Neural progenitor cell (in vitro differentiated cells): ENCODE measurements at regions not wholly inside any gene's neighbourhood (a gene's known extent, or its start where the extent isn't known, plus 50 kb on each side); places are given as distances from the start of the nearest gene placed in this dataset.

Experiments
- CTCF ChIP-seq: fragments of 200-600 bp; sonication (generic); IDR thresholded peaks from 2 replicates; pipeline ENCODE4 v1.5.1; 2017; ENCODE audit warnings: antibody characterized with exemption, mild to moderate bottlenecking
- EZH2 ChIP-seq: fragments of 200-600 bp; sonication (generic); IDR thresholded peaks from 2 replicates; pipeline ENCODE4 v1.6.1; 2017; ENCODE audit warnings: antibody characterized with exemption, mild to moderate bottlenecking, moderate library complexity
- EZH2phosphoT487 ChIP-seq: fragments of 200-600 bp; sonication (generic); IDR thresholded peaks from 2 replicates; pipeline ENCODE4 v1.6.1; 2017; ENCODE audit warnings: antibody characterized with exemption

GRCh38 chr2:193331676-193332075 is 1136.9 kb upstream of the TMEFF2 start:
- TF ChIP-seq EZH2 (no peak), CTCF (no peak), EZH2phosphoT487 (no peak)
